H1 (cell line): ENCODE measurements at regions not wholly inside any gene's neighbourhood (a gene's known extent, or its start where the extent isn't known, plus 50 kb on each side); places are given as distances from the start of the nearest gene placed in this dataset.
A peak's percentile ranks its signal among the peaks of the same experiment; 100 is the strongest.

Source experiments
- CTCF ChIA-PET: fragments of 300-600 bp; sonication (Branson Sonifier 250); formaldehyde crosslinking; loops from one replicate; lab custom pipeline; 2021; ENCODE audit not compliant: partially characterized antibody; lab: Charles Lee
- POLR2A ChIA-PET: fragments of 300-600 bp; sonication (Branson Sonifier 250); formaldehyde crosslinking; loops from one replicate; lab custom pipeline; 2021; ENCODE audit warnings: inconsistent platforms; ENCODE audit not compliant: partially characterized antibody; lab: Charles Lee
- DNase-seq, 2 experiments: peaks; one replicate each; pipeline versions ENCODE4 v3.0.0 to v3.0.0-alpha.2; 2010 to 2022; ENCODE audit warnings: low spot score in 2 of 2, low read depth in 1 of 2, mixed read lengths in 1 of 2
- FAIRE-seq: peaks from 2 replicates; lab custom pipeline; 2011; peaks lifted over from hg19 to GRCh38; lab: Jason Lieb, UNC
- H2AFZ ChIP-seq: 2 replicates; pipeline ENCODE4 v1.8.1; 2012; ENCODE audit warnings: low read length, inconsistent platforms
- H2AK5ac ChIP-seq: 2 replicates; pipeline ENCODE4 v1.6.1; 2013; ENCODE audit warnings: low read depth, low read length
- H2BK120ac ChIP-seq: replicated peaks from 2 replicates; pipeline ENCODE3; 2013; ENCODE audit warnings: low read depth, low read length, inconsistent platforms
- H2BK12ac ChIP-seq: 2 replicates; pipeline ENCODE4 v1.6.1; 2013; ENCODE audit warnings: low read depth, low read length
- H2BK15ac ChIP-seq: 2 replicates; pipeline ENCODE4 v1.6.1; 2013; ENCODE audit warnings: low read length
- H2BK20ac ChIP-seq: 2 replicates; pipeline ENCODE4 v1.6.1; 2013; ENCODE audit warnings: low read length
- H2BK5ac ChIP-seq: 2 replicates; pipeline ENCODE4 v1.6.1; 2013; ENCODE audit warnings: low read depth, low read length
- H3K14ac ChIP-seq: 2 replicates; pipeline ENCODE4 v1.6.1; 2013; ENCODE audit warnings: inconsistent platforms; ENCODE audit not compliant: insufficient read length
- H3K18ac ChIP-seq: 2 replicates; pipeline ENCODE4 v1.6.1; 2013; ENCODE audit warnings: low read length; ENCODE audit errors: extremely low read depth
- H3K23ac ChIP-seq: 2 replicates; pipeline ENCODE4 v1.6.1; 2013; ENCODE audit warnings: inconsistent platforms; ENCODE audit not compliant: insufficient read length
- H3K23me2 ChIP-seq: 2 replicates; pipeline ENCODE4 v1.6.1; 2013; ENCODE audit warnings: low read depth, low read length
- H3K27ac ChIP-seq: 2 replicates; pipeline ENCODE4 v1.6.1; 2011; ENCODE audit warnings: low read depth, low read length, inconsistent platforms
- H3K27me3 ChIP-seq, 4 experiments: replicated peaks in 1 of 4; 1 replicate in 1 of 4; 2 replicates in 3 of 4; pipeline versions ENCODE4 v1.6.1 to v1.8.1; 2011 to 2013; ENCODE audit warnings: low read length in 3 of 4, mild to moderate bottlenecking in 3 of 4, inconsistent platforms in 2 of 4, mixed read lengths in 2 of 4, moderate library complexity in 1 of 4; ENCODE audit not compliant: control insufficient read depth in 3 of 4, insufficient read depth in 3 of 4; ENCODE audit errors: extremely low read depth in 1 of 4
- H3K36me3 ChIP-seq, 4 experiments: 2 replicates each; pipeline versions ENCODE4 v1.6.1 to v1.8.1; 2011 to 2013; ENCODE audit warnings: mild to moderate bottlenecking in 4 of 4, low read length in 3 of 4, moderate library complexity in 2 of 4, control low read depth in 1 of 4, inconsistent platforms in 1 of 4; ENCODE audit not compliant: insufficient read depth in 4 of 4, control insufficient read depth in 2 of 4
- H3K4ac ChIP-seq: replicated peaks from 2 replicates; pipeline ENCODE3; 2013; ENCODE audit warnings: low read length, low read depth, mixed read lengths, inconsistent platforms; ENCODE audit not compliant: insufficient read length
- H3K4me1 ChIP-seq, 4 experiments: replicated peaks in 1 of 4; 1 replicate in 1 of 4; 2 replicates in 3 of 4; pipeline versions ENCODE4 v1.6.1 to v1.8.1; 2011 to 2013; ENCODE audit warnings: low read length in 3 of 4, inconsistent platforms in 2 of 4, mixed read lengths in 1 of 4; ENCODE audit not compliant: insufficient read depth in 4 of 4, control insufficient read depth in 3 of 4
- H3K4me2 ChIP-seq, 2 experiments: 2 replicates each; pipeline versions ENCODE4 v1.6.1 to v1.8.1; 2011 to 2013; ENCODE audit warnings: low read depth in 2 of 2, low read length in 2 of 2, control low read depth in 1 of 2, inconsistent platforms in 1 of 2, mild to moderate bottlenecking in 1 of 2; ENCODE audit not compliant: insufficient read depth in 1 of 2
- H3K4me3 ChIP-seq, 4 experiments: fragments of 200-600, 300-600 bp in 1 of 4; sonication (generic), shearing (Covaris generic), sonication (Bioruptor Twin) in 1 of 4; 2 replicates each; pipeline versions ENCODE4 v1.5.1 to v1.8.1; 2011 to 2016; ENCODE audit warnings: low read length in 4 of 4, low read depth in 3 of 4, control low read depth in 2 of 4, inconsistent platforms in 2 of 4, mild to moderate bottlenecking in 2 of 4, mixed read lengths in 1 of 4, moderate library complexity in 1 of 4; ENCODE audit not compliant: insufficient read depth in 2 of 4; ENCODE audit errors: extremely low read depth in 1 of 4
- H3K56ac ChIP-seq: replicated peaks from 2 replicates; pipeline ENCODE3; 2013; ENCODE audit warnings: low read depth, mild to moderate bottlenecking, mixed read lengths, low read length, inconsistent platforms; ENCODE audit not compliant: insufficient read length
- H3K79me1 ChIP-seq: 2 replicates; pipeline ENCODE4 v1.6.1; 2013; ENCODE audit warnings: low read depth, low read length, control low read depth
- H3K79me2 ChIP-seq, 2 experiments: 2 replicates each; pipeline versions ENCODE4 v1.6.1 to v1.8.1; 2012 to 2013; ENCODE audit warnings: low read length in 2 of 2, mild to moderate bottlenecking in 2 of 2, inconsistent platforms in 1 of 2; ENCODE audit not compliant: insufficient read depth in 2 of 2, control insufficient read depth in 1 of 2
- H3K9ac ChIP-seq, 4 experiments: replicated peaks in 1 of 4; 1 replicate in 1 of 4; 2 replicates in 3 of 4; pipeline versions ENCODE4 v1.6.1 to v1.8.1; 2011 to 2013; ENCODE audit warnings: low read depth in 3 of 4, low read length in 3 of 4, control low read depth in 2 of 4, mild to moderate bottlenecking in 2 of 4, moderate library complexity in 2 of 4, inconsistent platforms in 1 of 4; ENCODE audit errors: extremely low read depth in 1 of 4
- H3K9me3 ChIP-seq, 2 experiments: 2 replicates each; pipeline versions ENCODE4 v1.6.1 to v1.8.1; 2012 to 2013; ENCODE audit warnings: mild to moderate bottlenecking in 2 of 2, moderate library complexity in 2 of 2, control low read depth in 1 of 2, inconsistent platforms in 1 of 2, low read depth in 1 of 2, low read length in 1 of 2, mixed read lengths in 1 of 2; ENCODE audit not compliant: insufficient read depth in 2 of 2
- H4K20me1 ChIP-seq, 2 experiments: replicated peaks in 1 of 2; 2 replicates each; pipeline versions ENCODE3 to v1.8.1; 2011 to 2013; ENCODE audit warnings: inconsistent platforms in 2 of 2, low read length in 2 of 2, mild to moderate bottlenecking in 1 of 2; ENCODE audit not compliant: insufficient read depth in 2 of 2, control insufficient read depth in 1 of 2
- H4K5ac ChIP-seq: 2 replicates; pipeline ENCODE4 v1.6.1; 2013; ENCODE audit warnings: low read length, low read depth, mixed read lengths, inconsistent platforms; ENCODE audit not compliant: insufficient read length
- H4K8ac ChIP-seq: 2 replicates; pipeline ENCODE4 v1.8.0; 2013; ENCODE audit warnings: mild to moderate bottlenecking, moderate library complexity, low read length, inconsistent platforms; ENCODE audit not compliant: insufficient read depth; ENCODE audit errors: extremely low read depth
- H4K91ac ChIP-seq: replicated peaks from 2 replicates; pipeline ENCODE3; 2013; ENCODE audit warnings: low read length, mixed read lengths, inconsistent platforms; ENCODE audit not compliant: insufficient read length
- ATF2 ChIP-seq: IDR thresholded peaks from 2 replicates; pipeline ENCODE4 v1.6.1; 2012; ENCODE audit warnings: low read length, inconsistent platforms
- BRCA1 ChIP-seq: IDR thresholded peaks from 2 replicates; pipeline ENCODE4 v1.6.1; 2012; ENCODE audit warnings: low read depth, low read length, improper control_type of control experiment
- CTCF ChIP-seq, 3 experiments: IDR thresholded peaks; 1 replicate in 2 of 3; 2 replicates in 1 of 3; pipeline versions ENCODE4 v1.5.1 to v1.6.1; 2011; ENCODE audit warnings: low read length in 3 of 3, mild to moderate bottlenecking in 3 of 3, inconsistent platforms in 2 of 3, low read depth in 1 of 3, moderate library complexity in 1 of 3; ENCODE audit not compliant: insufficient read depth in 1 of 3; ENCODE audit errors: control extremely low read depth in 1 of 3
- HDAC2 ChIP-seq, 2 experiments: fragments of 300-600 bp in 1 of 2; sonication (generic) in 1 of 2; IDR thresholded peaks; 2 replicates each; pipeline ENCODE4 v1.6.1; 2011 to 2012; ENCODE audit warnings: low read depth in 2 of 2, low read length in 2 of 2, mild to moderate bottlenecking in 2 of 2, moderate library complexity in 2 of 2, borderline replicate concordance in 1 of 2, inconsistent platforms in 1 of 2
- POLR2AphosphoS5 ChIP-seq: IDR thresholded peaks from 2 replicates; pipeline ENCODE4 v1.6.1; 2011; ENCODE audit warnings: low read depth, low read length
- POU5F1 ChIP-seq: IDR thresholded peaks from 2 replicates; pipeline ENCODE4 v1.6.1; 2011; ENCODE audit warnings: low read depth, mild to moderate bottlenecking, low read length, moderate library complexity
- RXRA ChIP-seq: IDR thresholded peaks from 2 replicates; pipeline ENCODE4 v1.6.1; 2011; ENCODE audit warnings: low read depth, mild to moderate bottlenecking, low read length, moderate library complexity; ENCODE audit not compliant: insufficient read depth
- SAP30 ChIP-seq: fragments of 300-600 bp; sonication (generic); IDR thresholded peaks from 2 replicates; pipeline ENCODE4 v1.7.1; 2012; ENCODE audit warnings: low read length, moderate library complexity, mild to moderate bottlenecking, inconsistent platforms; ENCODE audit not compliant: insufficient read depth, insufficient replicate concordance
- WGBS, 2 experiments: shearing (Covaris generic) in 1 of 2; methylation state at CpG; one replicate each; pipeline versions ENCODE4 v1.1.6 to v1.1.7; 2013 to 2015; ENCODE audit warnings: low lambda C conversion rate in 2 of 2, mixed read lengths in 2 of 2, inconsistent platforms in 1 of 2, low coverage in 1 of 2, missing lambda C conversion rate in 1 of 2; ENCODE audit not compliant: insufficient replicate concordance in 2 of 2, insufficient coverage in 1 of 2, insufficient read length in 1 of 2; ENCODE audit errors: extremely low coverage in 1 of 2, missing lambda C conversion rate in 1 of 2; 5-methylcytosine and 5-hydroxymethylcytosine counted together

- H2AK5ac ChIP-seq: 0 out of 2 replicates have a peak overlapping the region, but pooled peaks have one; percentile 9
- H2BK120ac ChIP-seq: no peak overlapping the region
- no peak overlapping the region for H3K4me3 ChIP-seq
- H3K56ac ChIP-seq: no peak overlapping the region
- DNase-seq: no peak
- no peak overlapping the region for H3K4ac ChIP-seq
- H3K4me2 ChIP-seq: no peak overlapping the region
- ChIA-PET POLR2A (no interaction called here), CTCF (interaction anchor here (0.8 to 1.6 kb wide), 3 partner anchors 10 to 349 kb away, joined by 3 to 4 read pairs (median 4); no protein-coding TSS in a partner anchor)
- no peak overlapping the region for H4K5ac ChIP-seq
- no peak overlapping the region for H3K27ac ChIP-seq
- H2AFZ ChIP-seq: no peak overlapping the region
- no peak overlapping the region for H2BK5ac ChIP-seq
- peaks cover 0 to 7% (median 3%) of the 10 kb centered on the region in 4 experiments; a peak in 4 of 7 replicates for H3K27me3 ChIP-seq
- H3K36me3 ChIP-seq: no peaks in the 10 kb centered on the region
- WGBS, 2 experiments: 86% methylated on average over 9 of the region's 9 CpGs; no CpG with 5 or more reads in 1 of the 2 experiments
- H3K9ac ChIP-seq: no peak overlapping the region
- no peak overlapping the region for H4K91ac ChIP-seq
- H3K23ac ChIP-seq: no peak overlapping the region
- no peak overlapping the region for H2BK20ac ChIP-seq
- no peak overlapping the region for H3K14ac ChIP-seq
- H3K4me1 ChIP-seq: no peaks in the 10 kb centered on the region; a peak in 1 of 7 replicates
- H3K79me2 ChIP-seq: no peaks in the 10 kb centered on the region
- no peaks in the 10 kb centered on the region for H3K9me3 ChIP-seq
- H4K8ac ChIP-seq: no peak overlapping the region
- no peaks in the 10 kb centered on the region for H3K79me1 ChIP-seq
- peaks cover 2% of the 10 kb centered on the region; the same call in 1 of the 2 replicates for H3K23me2 ChIP-seq
- H2BK12ac ChIP-seq: no peak overlapping the region
- H2BK15ac ChIP-seq: no peak overlapping the region
- no peak overlapping the region for H3K18ac ChIP-seq
- H4K20me1 ChIP-seq: peaks cover 0 to 10% of the 10 kb centered on the region in 2 experiments
- no peak for FAIRE-seq
- TF ChIP-seq CTCF (IDR thresholded peaks at IDR 0.05; ENCODE audit: control extremely low read depth in 1 of 3, insufficient read depth in 1 of 3, low read depth in 1 of 3, low read length in 3 of 3) (no peak), POLR2AphosphoS5 (no peak), POU5F1 (no peak), RXRA (no peak), ATF2 (no peak), SAP30 (no peak), BRCA1 (no peak), HDAC2 (IDR thresholded peaks at IDR 0.05; ENCODE audit: borderline replicate concordance in 1 of 2, low read depth in 2 of 2, low read length in 2 of 2) (no peak)
These were observed 98.8 kb downstream of the YTHDF1 start for GRCh38 chr20:63117151-63117550.
